ENCODE measurements at regions not wholly inside any gene's neighbourhood (a gene's known extent, or its start where the extent isn't known, plus 50 kb on each side); places are given as distances from the start of the nearest gene placed in this dataset.

- intact Hi-C loops (cut with DNase I) = no loop called here
- Histone ChIP-seq H3K36me3 (no peaks in the 10 kb centered on the region), H3K4me3 (no peak overlapping the region), H3K27me3 (no peaks in the 10 kb centered on the region), H3K27ac (no peak overlapping the region), H3K9me3 (no peaks in the 10 kb centered on the region), H3K4me1 (no peaks in the 10 kb centered on the region)
- no peak for DNase-seq
- TF ChIP-seq POLR2A (IDR thresholded peaks at IDR 0.05) (no peak), EP300 (IDR thresholded peaks at IDR 0.05) (no peak), POLR2AphosphoS5 (IDR thresholded peaks at IDR 0.05) (no peak)
- TF ChIP-seq, protein P1, sequence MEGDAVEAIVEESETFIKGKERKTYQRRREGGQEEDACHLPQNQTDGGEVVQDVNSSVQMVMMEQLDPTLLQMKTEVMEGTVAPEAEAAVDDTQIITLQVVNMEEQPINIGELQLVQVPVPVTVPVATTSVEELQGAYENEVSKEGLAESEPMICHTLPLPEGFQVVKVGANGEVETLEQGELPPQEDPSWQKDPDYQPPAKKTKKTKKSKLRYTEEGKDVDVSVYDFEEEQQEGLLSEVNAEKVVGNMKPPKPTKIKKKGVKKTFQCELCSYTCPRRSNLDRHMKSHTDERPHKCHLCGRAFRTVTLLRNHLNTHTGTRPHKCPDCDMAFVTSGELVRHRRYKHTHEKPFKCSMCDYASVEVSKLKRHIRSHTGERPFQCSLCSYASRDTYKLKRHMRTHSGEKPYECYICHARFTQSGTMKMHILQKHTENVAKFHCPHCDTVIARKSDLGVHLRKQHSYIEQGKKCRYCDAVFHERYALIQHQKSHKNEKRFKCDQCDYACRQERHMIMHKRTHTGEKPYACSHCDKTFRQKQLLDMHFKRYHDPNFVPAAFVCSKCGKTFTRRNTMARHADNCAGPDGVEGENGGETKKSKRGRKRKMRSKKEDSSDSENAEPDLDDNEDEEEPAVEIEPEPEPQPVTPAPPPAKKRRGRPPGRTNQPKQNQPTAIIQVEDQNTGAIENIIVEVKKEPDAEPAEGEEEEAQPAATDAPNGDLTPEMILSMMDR (IDR thresholded peaks at IDR 0.05) = no peak
- WGBS, 2 donors = 47 to 59% methylated on average over 3 of the region's 3 CpGs
Observed at GRCh38 chr16:82481455-82481854, 145.3 kb upstream of the CDH13 start.

GRCh38 chr16:82476786-82477185, 150.0 kb upstream of the CDH13 start:
- Histone ChIP-seq H3K27me3 (no peaks in the 10 kb centered on the region), H3K9me3 (no peaks in the 10 kb centered on the region), H3K4me1 (no peaks in the 10 kb centered on the region), H3K4me3 (no peak overlapping the region), H3K27ac (no peak overlapping the region), H3K36me3 (no peaks in the 10 kb centered on the region)
- TF ChIP-seq, protein P1 (IDR thresholded peaks at IDR 0.05) = no peak
- no peak for TF ChIP-seq POLR2A (IDR thresholded peaks at IDR 0.05)
- no peak for TF ChIP-seq POLR2AphosphoS5 (IDR thresholded peaks at IDR 0.05)
- no peak for TF ChIP-seq EP300 (IDR thresholded peaks at IDR 0.05)
- 64 to 83% methylated on average over 5 of the region's 5 CpGs for WGBS, 2 donors
- no peak for DNase-seq
- intact Hi-C loops (cut with DNase I) = no loop called here

GRCh38 chr16:82470620-82471152, 156.1 kb upstream of the CDH13 start:
- no peaks in the 10 kb centered on the region for H3K27me3 ChIP-seq
- H3K4me3 ChIP-seq = no peak overlapping the region
- H3K36me3 ChIP-seq = no peaks in the 10 kb centered on the region
- no peaks in the 10 kb centered on the region for H3K9me3 ChIP-seq
- intact Hi-C loops (cut with DNase I) = no loop called here
- no peak overlapping the region for H3K27ac ChIP-seq
- TF ChIP-seq POLR2AphosphoS5 (IDR thresholded peaks at IDR 0.05) = no peak
- TF ChIP-seq POLR2A (IDR thresholded peaks at IDR 0.05) = no peak
- TF ChIP-seq, protein P1 (IDR thresholded peaks at IDR 0.05) = no peak
- TF ChIP-seq EP300 (IDR thresholded peaks at IDR 0.05) = no peak
- no peaks in the 10 kb centered on the region for H3K4me1 ChIP-seq
- WGBS, 2 donors = 8 to 44% methylated on average over 8 of the region's 8 CpGs
- no peak for DNase-seq

- no peaks in the 10 kb centered on the region for H3K4me1 ChIP-seq
- WGBS, 2 donors = 76 to 78% methylated on average over 7 of the region's 7 CpGs
- no peak for DNase-seq
- no peak overlapping the region for H3K27ac ChIP-seq
- TF ChIP-seq, protein P1 (IDR thresholded peaks at IDR 0.05) = no peak
- TF ChIP-seq POLR2AphosphoS5 (IDR thresholded peaks at IDR 0.05) (no peak), POLR2A (IDR thresholded peaks at IDR 0.05) (no peak), EP300 (IDR thresholded peaks at IDR 0.05) (no peak)
- intact Hi-C loops (cut with DNase I) = no loop called here
- H3K27me3 ChIP-seq = no peaks in the 10 kb centered on the region
- no peak overlapping the region for H3K4me3 ChIP-seq
- no peaks in the 10 kb centered on the region for H3K9me3 ChIP-seq
- H3K36me3 ChIP-seq = no peaks in the 10 kb centered on the region
Observed at GRCh38 chr16:82470016-82470415, 156.8 kb upstream of the CDH13 start.

DNA sequence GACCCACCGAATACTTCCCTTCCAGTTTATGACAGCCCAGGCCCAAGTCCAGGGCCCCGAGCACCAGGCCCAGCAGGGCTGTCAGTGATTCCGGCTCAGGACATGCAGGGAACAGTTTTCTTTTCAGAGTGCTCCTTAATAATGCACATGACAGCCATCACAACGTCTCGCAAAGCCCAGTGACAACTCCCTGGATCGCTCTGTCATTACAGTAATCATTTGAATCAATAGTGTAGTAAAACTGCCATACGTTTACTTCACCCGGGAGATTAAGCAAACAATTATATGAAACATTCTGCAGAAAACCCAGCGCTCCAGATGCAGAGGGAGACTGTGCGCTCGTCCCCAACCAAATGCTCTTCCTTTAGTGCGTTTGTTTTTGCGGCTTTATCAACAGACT, 162.6 kb upstream of the CDH13 start:
- WGBS, 2 donors = 34 to 64% methylated on average over 13 of the region's 13 CpGs
- Histone ChIP-seq H3K27ac (no peak overlapping the region), H3K36me3 (no peaks in the 10 kb centered on the region), H3K27me3 (no peaks in the 10 kb centered on the region), H3K4me1 (no peaks in the 10 kb centered on the region), H3K4me3 (no peak overlapping the region), H3K9me3 (no peaks in the 10 kb centered on the region)
- intact Hi-C loops (cut with DNase I) = no loop called here
- DNase-seq = no peak
- TF ChIP-seq POLR2AphosphoS5 (IDR thresholded peaks at IDR 0.05) (no peak), POLR2A (IDR thresholded peaks at IDR 0.05) (no peak), EP300 (IDR thresholded peaks at IDR 0.05) (no peak)
- TF ChIP-seq, protein P1 (IDR thresholded peaks at IDR 0.05) = no peak

Data from sigmoid colon (tissue), 6 donors.